Neural cell (in vitro differentiated cells): ENCODE measurements at regions not wholly inside any gene's neighbourhood (a gene's known extent, or its start where the extent isn't known, plus 50 kb on each side); places are given as distances from the start of the nearest gene placed in this dataset.

Source experiments
- H2AFZ ChIP-seq: fragments of 200-600, 300-800 bp; sonication (generic), shearing (Covaris generic); 2 replicates; pipeline ENCODE4 v1.6.0; 2014; ENCODE audit warnings: low read depth, mild to moderate bottlenecking, antibody characterized with exemption, low read length, moderate library complexity
- H3F3A ChIP-seq: fragments of 200-600 bp; shearing (Covaris generic); 2 replicates; pipeline ENCODE4 v1.6.1; 2016; ENCODE audit warnings: mild to moderate bottlenecking, moderate library complexity, mixed read lengths, antibody characterized with exemption, low read length; ENCODE audit not compliant: insufficient read depth, poor library complexity, severe bottlenecking
- H3K27ac ChIP-seq: fragments of 200-600, 300-800 bp; sonication (generic), shearing (Covaris generic); 2 replicates; pipeline ENCODE4 v1.5.1; 2014; ENCODE audit warnings: mild to moderate bottlenecking, low read length, moderate library complexity
- H3K27me3 ChIP-seq: fragments of 300-800, 200-600 bp; sonication (generic), shearing (Covaris generic); 2 replicates; pipeline ENCODE4 v1.6.0; 2014; ENCODE audit warnings: mild to moderate bottlenecking, low read depth, low read length, moderate library complexity; ENCODE audit not compliant: insufficient read depth
- H3K36me3 ChIP-seq: fragments of 300-800, 200-600 bp; sonication (generic), shearing (Covaris generic); 2 replicates; pipeline ENCODE4 v1.5.1; 2014; ENCODE audit warnings: mild to moderate bottlenecking, antibody characterized with exemption, low read length, moderate library complexity; ENCODE audit not compliant: insufficient read depth
- H3K4me2 ChIP-seq: fragments of 300-800, 200-600 bp; sonication (generic), shearing (Covaris generic); 2 replicates; pipeline ENCODE4 v1.6.0; 2014; ENCODE audit warnings: mild to moderate bottlenecking, low read length
- H3K4me3 ChIP-seq: fragments of 300-800, 200-600 bp; sonication (generic), shearing (Covaris generic); 2 replicates; pipeline ENCODE4 v1.5.1; 2014; ENCODE audit warnings: mild to moderate bottlenecking, low read length, moderate library complexity
- H3K79me2 ChIP-seq: fragments of 200-600 bp; shearing (Covaris generic); replicated peaks from 2 replicates; pipeline ENCODE4 v1.6.0; 2014; ENCODE audit warnings: mild to moderate bottlenecking, low read length, moderate library complexity; ENCODE audit not compliant: insufficient read depth
- H3K9ac ChIP-seq: fragments of 300-800, 200-600 bp; sonication (generic), shearing (Covaris generic); 2 replicates; pipeline ENCODE4 v1.6.1; 2016; ENCODE audit warnings: mild to moderate bottlenecking, low read length, mixed read lengths
- H3K9me2 ChIP-seq: fragments of 200-600 bp; shearing (Covaris generic); 2 replicates; pipeline ENCODE4 v1.6.1; 2016; ENCODE audit warnings: mild to moderate bottlenecking, low read length, mixed read lengths; ENCODE audit not compliant: insufficient read depth
- H3K9me3 ChIP-seq: fragments of 200-600, 300-800 bp; sonication (generic), shearing (Covaris generic); 2 replicates; pipeline ENCODE4 v1.6.1; 2016; ENCODE audit warnings: mild to moderate bottlenecking, mixed run types, low read length, moderate library complexity, mixed read lengths
- H4K20me1 ChIP-seq: fragments of 200-600 bp; shearing (Covaris generic); 2 replicates; pipeline ENCODE4 v1.6.1; 2016; ENCODE audit warnings: mild to moderate bottlenecking, mixed run types; ENCODE audit not compliant: insufficient read depth
- EP300 ChIP-seq: fragments of 450-650 bp; conservative IDR thresholded peaks from 2 replicates; pipeline ENCODE4 v1.6.1; 2014; ENCODE audit warnings: antibody characterized with exemption, mild to moderate bottlenecking, moderate library complexity; ENCODE audit not compliant: poor library complexity, severe bottlenecking
- EZH2 ChIP-seq: fragments of 200-600, 300-800 bp; shearing (Covaris generic), sonication (generic); IDR thresholded peaks from 2 replicates; pipeline ENCODE4 v1.6.1; 2014; ENCODE audit warnings: antibody characterized with exemption, low read length, borderline replicate concordance, mild to moderate bottlenecking; ENCODE audit not compliant: insufficient read depth, poor library complexity, severe bottlenecking
- RAD21 ChIP-seq: fragments of 450-650 bp; conservative IDR thresholded peaks from 2 replicates; pipeline ENCODE4 v1.6.1; 2014; ENCODE audit warnings: antibody characterized with exemption, mild to moderate bottlenecking, moderate library complexity
- SMC3 ChIP-seq: fragments of 450-650 bp; conservative IDR thresholded peaks from 2 replicates; pipeline ENCODE4 v1.6.1; 2014; ENCODE audit warnings: antibody characterized with exemption, mild to moderate bottlenecking, moderate library complexity; ENCODE audit not compliant: poor library complexity
- TAF1 ChIP-seq: IDR thresholded peaks from 2 replicates; pipeline ENCODE4 v1.6.1; 2012; ENCODE audit warnings: low read depth
- TF ChIP-seq, protein P1 (sequence below): fragments of 450-650 bp; IDR thresholded peaks from 2 replicates; pipeline ENCODE4 v1.5.1; 2014; ENCODE audit warnings: antibody characterized with exemption, mild to moderate bottlenecking, moderate library complexity; ENCODE audit not compliant: poor library complexity, severe bottlenecking
- TF ChIP-seq, protein P2 (sequence below): IDR thresholded peaks from 2 replicates; pipeline ENCODE4 v1.6.1; 2012; ENCODE audit warnings: borderline replicate concordance

DNA sequence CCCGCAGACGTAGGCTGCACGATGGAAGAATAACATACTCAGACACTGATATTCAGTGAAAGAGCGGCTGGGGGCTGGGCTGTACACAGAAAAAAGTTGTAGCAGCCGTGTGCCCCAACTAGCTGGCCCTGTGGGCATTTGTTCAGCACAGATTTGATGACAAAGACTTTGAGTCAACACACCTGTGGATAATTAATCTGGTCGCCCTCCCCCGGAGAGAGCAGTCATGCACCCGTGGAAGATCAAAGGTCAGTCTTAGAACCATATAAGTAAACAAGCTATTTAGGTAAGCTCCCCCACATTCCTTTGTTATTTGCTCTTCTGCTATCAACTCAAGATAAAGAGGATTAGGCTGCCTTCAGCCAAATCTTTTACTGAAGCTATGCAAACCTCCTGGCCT, 148.4 kb upstream of the HMCN1 start:
- no peaks in the 10 kb centered on the region for H3K9me2 ChIP-seq
- no peaks in the 10 kb centered on the region for H4K20me1 ChIP-seq
- H3K9me3 ChIP-seq = no peaks in the 10 kb centered on the region
- no peaks in the 10 kb centered on the region for H3K36me3 ChIP-seq
- no peaks in the 10 kb centered on the region for H3F3A ChIP-seq
- no peaks in the 10 kb centered on the region for H3K27me3 ChIP-seq
- no peak overlapping the region for H3K9ac ChIP-seq
- no peaks in the 10 kb centered on the region for H3K79me2 ChIP-seq
- H2AFZ ChIP-seq = no peak overlapping the region
- H3K27ac ChIP-seq = no peak overlapping the region
- TF ChIP-seq, protein P1, sequence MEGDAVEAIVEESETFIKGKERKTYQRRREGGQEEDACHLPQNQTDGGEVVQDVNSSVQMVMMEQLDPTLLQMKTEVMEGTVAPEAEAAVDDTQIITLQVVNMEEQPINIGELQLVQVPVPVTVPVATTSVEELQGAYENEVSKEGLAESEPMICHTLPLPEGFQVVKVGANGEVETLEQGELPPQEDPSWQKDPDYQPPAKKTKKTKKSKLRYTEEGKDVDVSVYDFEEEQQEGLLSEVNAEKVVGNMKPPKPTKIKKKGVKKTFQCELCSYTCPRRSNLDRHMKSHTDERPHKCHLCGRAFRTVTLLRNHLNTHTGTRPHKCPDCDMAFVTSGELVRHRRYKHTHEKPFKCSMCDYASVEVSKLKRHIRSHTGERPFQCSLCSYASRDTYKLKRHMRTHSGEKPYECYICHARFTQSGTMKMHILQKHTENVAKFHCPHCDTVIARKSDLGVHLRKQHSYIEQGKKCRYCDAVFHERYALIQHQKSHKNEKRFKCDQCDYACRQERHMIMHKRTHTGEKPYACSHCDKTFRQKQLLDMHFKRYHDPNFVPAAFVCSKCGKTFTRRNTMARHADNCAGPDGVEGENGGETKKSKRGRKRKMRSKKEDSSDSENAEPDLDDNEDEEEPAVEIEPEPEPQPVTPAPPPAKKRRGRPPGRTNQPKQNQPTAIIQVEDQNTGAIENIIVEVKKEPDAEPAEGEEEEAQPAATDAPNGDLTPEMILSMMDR = no peak
- no peak for TF ChIP-seq EP300
- no peak for TF ChIP-seq TAF1
- no peak for TF ChIP-seq RAD21
- no peak for TF ChIP-seq SMC3
- TF ChIP-seq EZH2 = no peak
- TF ChIP-seq, protein P2, sequence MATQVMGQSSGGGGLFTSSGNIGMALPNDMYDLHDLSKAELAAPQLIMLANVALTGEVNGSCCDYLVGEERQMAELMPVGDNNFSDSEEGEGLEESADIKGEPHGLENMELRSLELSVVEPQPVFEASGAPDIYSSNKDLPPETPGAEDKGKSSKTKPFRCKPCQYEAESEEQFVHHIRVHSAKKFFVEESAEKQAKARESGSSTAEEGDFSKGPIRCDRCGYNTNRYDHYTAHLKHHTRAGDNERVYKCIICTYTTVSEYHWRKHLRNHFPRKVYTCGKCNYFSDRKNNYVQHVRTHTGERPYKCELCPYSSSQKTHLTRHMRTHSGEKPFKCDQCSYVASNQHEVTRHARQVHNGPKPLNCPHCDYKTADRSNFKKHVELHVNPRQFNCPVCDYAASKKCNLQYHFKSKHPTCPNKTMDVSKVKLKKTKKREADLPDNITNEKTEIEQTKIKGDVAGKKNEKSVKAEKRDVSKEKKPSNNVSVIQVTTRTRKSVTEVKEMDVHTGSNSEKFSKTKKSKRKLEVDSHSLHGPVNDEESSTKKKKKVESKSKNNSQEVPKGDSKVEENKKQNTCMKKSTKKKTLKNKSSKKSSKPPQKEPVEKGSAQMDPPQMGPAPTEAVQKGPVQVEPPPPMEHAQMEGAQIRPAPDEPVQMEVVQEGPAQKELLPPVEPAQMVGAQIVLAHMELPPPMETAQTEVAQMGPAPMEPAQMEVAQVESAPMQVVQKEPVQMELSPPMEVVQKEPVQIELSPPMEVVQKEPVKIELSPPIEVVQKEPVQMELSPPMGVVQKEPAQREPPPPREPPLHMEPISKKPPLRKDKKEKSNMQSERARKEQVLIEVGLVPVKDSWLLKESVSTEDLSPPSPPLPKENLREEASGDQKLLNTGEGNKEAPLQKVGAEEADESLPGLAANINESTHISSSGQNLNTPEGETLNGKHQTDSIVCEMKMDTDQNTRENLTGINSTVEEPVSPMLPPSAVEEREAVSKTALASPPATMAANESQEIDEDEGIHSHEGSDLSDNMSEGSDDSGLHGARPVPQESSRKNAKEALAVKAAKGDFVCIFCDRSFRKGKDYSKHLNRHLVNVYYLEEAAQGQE = no peak
- no peak overlapping the region for H3K4me3 ChIP-seq
- no peak overlapping the region for H3K4me2 ChIP-seq

DNA sequence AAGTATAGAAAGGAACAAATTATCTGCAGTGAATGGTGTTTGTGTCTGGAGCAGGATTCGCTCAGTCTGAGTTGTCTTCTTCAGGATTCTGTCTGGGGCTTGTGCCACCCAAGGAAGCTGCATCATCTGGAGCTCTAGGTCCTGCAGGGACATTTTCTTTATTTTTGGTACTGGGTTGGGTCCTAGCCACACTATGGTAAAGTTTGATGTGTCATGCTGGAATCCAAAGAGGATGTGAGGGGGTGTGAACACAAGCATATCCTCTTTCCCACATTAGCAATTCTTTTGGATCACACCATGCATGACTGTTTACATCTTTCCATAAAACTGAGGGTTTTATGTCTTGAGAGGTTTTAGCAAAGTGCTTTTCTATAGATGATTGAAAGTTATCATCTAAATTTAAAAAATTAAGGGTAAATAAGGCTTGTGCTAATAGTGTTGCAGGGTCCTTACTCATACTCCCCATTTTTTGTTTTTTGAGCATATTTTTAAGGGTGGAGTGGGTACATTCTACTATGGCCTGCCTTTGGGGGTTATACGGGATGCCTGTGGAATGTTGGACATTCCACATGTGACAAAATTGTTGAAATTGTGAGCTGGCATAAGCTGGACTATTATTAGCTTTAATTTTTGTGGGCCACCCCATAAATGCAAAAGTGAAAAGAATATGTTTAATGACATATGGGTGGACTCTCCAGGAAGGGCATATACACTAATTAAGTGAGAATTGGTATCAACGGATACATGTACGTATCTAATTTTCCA, 152.0 kb upstream of the HMCN1 start:
- Histone ChIP-seq H3K79me2 (no peaks in the 10 kb centered on the region), H3K9me2 (no peaks in the 10 kb centered on the region), H4K20me1 (no peaks in the 10 kb centered on the region), H3K4me2 (no peak overlapping the region), H3K36me3 (no peaks in the 10 kb centered on the region), H2AFZ (no peak overlapping the region), H3K27ac (no peak overlapping the region), H3K4me3 (no peak overlapping the region), H3K9ac (no peak overlapping the region), H3K27me3 (no peaks in the 10 kb centered on the region), H3K9me3 (no peaks in the 10 kb centered on the region), H3F3A (no peaks in the 10 kb centered on the region)
- no peak for TF ChIP-seq SMC3
- TF ChIP-seq, protein P1 = no peak
- TF ChIP-seq, protein P2 = no peak
